ENCODE measurements at regions not wholly inside any gene's neighbourhood (a gene's known extent, or its start where the extent isn't known, plus 50 kb on each side); places are given as distances from the start of the nearest gene placed in this dataset.

DNA sequence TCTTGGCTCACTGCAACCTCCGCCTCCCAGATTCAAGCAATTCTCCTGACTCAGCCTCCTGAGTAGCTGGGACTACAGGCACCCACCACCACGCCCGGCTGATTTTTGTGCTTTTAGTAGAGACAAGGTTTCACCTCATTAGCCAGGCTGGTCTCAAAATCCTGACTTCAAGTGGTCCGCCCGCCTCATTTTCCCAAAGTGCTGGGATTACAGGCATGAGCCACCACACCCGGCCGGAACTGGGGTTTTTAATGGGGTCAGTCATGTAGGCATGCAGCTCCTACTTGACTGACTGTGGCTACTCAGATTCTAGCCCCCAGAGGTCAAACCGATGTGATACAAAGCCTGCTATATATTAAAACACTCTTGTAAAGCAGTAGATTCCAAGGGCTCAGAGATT is 631.7 kb downstream of the MAT2B start:
- Histone ChIP-seq H3K4me3 (ENCODE audit: low read depth, low read length, poor library complexity, severe bottlenecking) (no peak overlapping the region), H3K9me3 (ENCODE audit: low read length) (no peaks in the 10 kb centered on the region), H3K36me3 (ENCODE audit: insufficient read depth, low read length) (no peaks in the 10 kb centered on the region), H3K4me1 (ENCODE audit: insufficient read depth, low read length, poor library complexity, severe bottlenecking) (no peaks in the 10 kb centered on the region), H3K79me2 (ENCODE audit: insufficient read depth, low read depth, low read length) (no peaks in the 10 kb centered on the region), H4K20me1 (ENCODE audit: insufficient read depth, low read length) (no peaks in the 10 kb centered on the region), H3K9me2 (ENCODE audit: insufficient read depth, low read length) (no peaks in the 10 kb centered on the region), H2AFZ (ENCODE audit: low read length) (no peak overlapping the region), H3K27ac (ENCODE audit: low read depth, low read length, poor library complexity, severe bottlenecking) (no peak overlapping the region), H3K4me2 (ENCODE audit: low read length) (no peak overlapping the region)
- TF ChIP-seq, protein P1, sequence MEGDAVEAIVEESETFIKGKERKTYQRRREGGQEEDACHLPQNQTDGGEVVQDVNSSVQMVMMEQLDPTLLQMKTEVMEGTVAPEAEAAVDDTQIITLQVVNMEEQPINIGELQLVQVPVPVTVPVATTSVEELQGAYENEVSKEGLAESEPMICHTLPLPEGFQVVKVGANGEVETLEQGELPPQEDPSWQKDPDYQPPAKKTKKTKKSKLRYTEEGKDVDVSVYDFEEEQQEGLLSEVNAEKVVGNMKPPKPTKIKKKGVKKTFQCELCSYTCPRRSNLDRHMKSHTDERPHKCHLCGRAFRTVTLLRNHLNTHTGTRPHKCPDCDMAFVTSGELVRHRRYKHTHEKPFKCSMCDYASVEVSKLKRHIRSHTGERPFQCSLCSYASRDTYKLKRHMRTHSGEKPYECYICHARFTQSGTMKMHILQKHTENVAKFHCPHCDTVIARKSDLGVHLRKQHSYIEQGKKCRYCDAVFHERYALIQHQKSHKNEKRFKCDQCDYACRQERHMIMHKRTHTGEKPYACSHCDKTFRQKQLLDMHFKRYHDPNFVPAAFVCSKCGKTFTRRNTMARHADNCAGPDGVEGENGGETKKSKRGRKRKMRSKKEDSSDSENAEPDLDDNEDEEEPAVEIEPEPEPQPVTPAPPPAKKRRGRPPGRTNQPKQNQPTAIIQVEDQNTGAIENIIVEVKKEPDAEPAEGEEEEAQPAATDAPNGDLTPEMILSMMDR (conservative IDR thresholded peaks at IDR 0.05; ENCODE audit: low read length), result no peak
- TF ChIP-seq EZH2phosphoT487 (IDR thresholded peaks at IDR 0.05; ENCODE audit: borderline replicate concordance, low read depth, low read length), result no peak
- no TSS peak for BruUV-seq (replicated peaks)
- ChIA-PET POLR2A (interaction anchor here (0.8 kb wide), 1 partner anchor 56 kb away, joined by 5 read pairs; no protein-coding TSS in a partner anchor), CTCF (ENCODE audit: unreplicated experiment) (no interaction called here)
- intact Hi-C loops (cut with micrococcal nuclease; ENCODE audit: unreplicated experiment), result no loop called here
- DNase-seq (ENCODE audit: low spot score), result no peak

DNA sequence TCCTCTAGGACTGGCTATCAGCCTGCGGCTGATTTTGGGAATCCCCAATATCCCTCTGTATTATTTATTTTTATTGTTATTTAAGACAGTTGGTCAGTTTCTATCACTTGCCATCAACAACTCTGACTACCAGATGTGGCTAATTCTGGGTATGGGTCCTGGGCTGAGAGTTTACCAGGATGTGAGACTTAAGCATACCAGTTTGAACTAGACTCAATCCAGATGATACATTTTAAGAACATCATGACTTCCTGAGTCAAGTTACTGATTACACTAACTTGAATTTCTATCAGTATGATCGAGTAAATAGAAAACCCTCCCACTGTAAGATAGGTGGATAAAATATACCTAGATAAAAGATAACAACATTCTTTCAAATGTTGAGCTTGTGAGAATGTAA is 634.0 kb downstream of the MAT2B start:
- no peak for TF ChIP-seq EZH2phosphoT487 (IDR thresholded peaks at IDR 0.05; ENCODE audit: borderline replicate concordance, low read depth, low read length)
- TF ChIP-seq, protein P1 (conservative IDR thresholded peaks at IDR 0.05; ENCODE audit: low read length), result no peak
- intact Hi-C loops (cut with micrococcal nuclease; ENCODE audit: unreplicated experiment), result no loop called here
- H3K4me3 ChIP-seq (ENCODE audit: low read depth, low read length, poor library complexity, severe bottlenecking), result no peak overlapping the region
- no peaks in the 10 kb centered on the region for H3K79me2 ChIP-seq (ENCODE audit: insufficient read depth, low read depth, low read length)
- DNase-seq (ENCODE audit: low spot score), result no peak
- POLR2A ChIA-PET, result interaction anchor here (0.6 to 0.8 kb wide), 2 partner anchors 141 to 308 kb away, joined by 3 read pairs; no protein-coding TSS in a partner anchor
- CTCF ChIA-PET (ENCODE audit: unreplicated experiment), result no interaction called here
- H3K9me2 ChIP-seq (ENCODE audit: insufficient read depth, low read length), result no peaks in the 10 kb centered on the region
- H3K4me1 ChIP-seq (ENCODE audit: insufficient read depth, low read length, poor library complexity, severe bottlenecking), result no peaks in the 10 kb centered on the region
- BruUV-seq (replicated peaks), result no TSS peak
- no peak overlapping the region for H3K27ac ChIP-seq (ENCODE audit: low read depth, low read length, poor library complexity, severe bottlenecking)
- no peaks in the 10 kb centered on the region for H4K20me1 ChIP-seq (ENCODE audit: insufficient read depth, low read length)
- no peaks in the 10 kb centered on the region for H3K9me3 ChIP-seq (ENCODE audit: low read length)
- no peak overlapping the region for H2AFZ ChIP-seq (ENCODE audit: low read length)
- no peak overlapping the region for H3K4me2 ChIP-seq (ENCODE audit: low read length)
- H3K36me3 ChIP-seq (ENCODE audit: insufficient read depth, low read length), result no peaks in the 10 kb centered on the region

DNA sequence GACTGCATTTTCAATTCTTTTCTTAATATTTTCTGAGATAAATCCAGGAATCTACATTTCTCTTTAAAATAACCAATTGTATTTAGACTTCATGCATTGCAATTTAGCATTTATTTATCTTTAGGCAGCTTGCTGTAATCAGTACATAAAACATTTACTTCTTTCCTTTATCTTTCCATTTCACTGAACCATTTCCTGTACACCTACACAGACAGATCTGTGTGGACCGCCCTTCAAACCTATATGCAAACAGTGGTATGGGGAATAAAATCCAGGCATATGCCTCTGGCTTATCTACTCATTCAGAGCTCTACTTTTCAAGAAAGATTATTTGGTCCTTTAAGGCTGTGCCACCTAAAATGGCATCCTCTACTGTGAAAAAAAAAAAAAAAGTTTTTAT is 640.0 kb downstream of the MAT2B start:
- no peak overlapping the region for H3K27ac ChIP-seq (ENCODE audit: low read depth, low read length, poor library complexity, severe bottlenecking)
- no peak for DNase-seq (ENCODE audit: low spot score)
- intact Hi-C loops (cut with micrococcal nuclease; ENCODE audit: unreplicated experiment), result no loop called here
- H3K36me3 ChIP-seq (ENCODE audit: insufficient read depth, low read length), result no peaks in the 10 kb centered on the region
- H3K9me2 ChIP-seq (ENCODE audit: insufficient read depth, low read length), result no peaks in the 10 kb centered on the region
- TF ChIP-seq, protein P1 (conservative IDR thresholded peaks at IDR 0.05; ENCODE audit: low read length), result no peak
- no peak for TF ChIP-seq EZH2phosphoT487 (IDR thresholded peaks at IDR 0.05; ENCODE audit: borderline replicate concordance, low read depth, low read length)
- no peak overlapping the region for H3K4me2 ChIP-seq (ENCODE audit: low read length)
- H4K20me1 ChIP-seq (ENCODE audit: insufficient read depth, low read length), result no peaks in the 10 kb centered on the region
- ChIA-PET POLR2A (interaction anchor here (1.0 kb wide), 1 partner anchor 1140 kb away, joined by 3 read pairs; no protein-coding TSS in a partner anchor), CTCF (ENCODE audit: unreplicated experiment) (no interaction called here)
- BruUV-seq (replicated peaks), result no TSS peak
- H3K4me1 ChIP-seq (ENCODE audit: insufficient read depth, low read length, poor library complexity, severe bottlenecking), result no peaks in the 10 kb centered on the region
- no peak overlapping the region for H3K4me3 ChIP-seq (ENCODE audit: low read depth, low read length, poor library complexity, severe bottlenecking)
- no peaks in the 10 kb centered on the region for H3K9me3 ChIP-seq (ENCODE audit: low read length)
- H3K79me2 ChIP-seq (ENCODE audit: insufficient read depth, low read depth, low read length), result no peaks in the 10 kb centered on the region
- no peak overlapping the region for H2AFZ ChIP-seq (ENCODE audit: low read length)
